SK-N-SH treated with all-trans-retinoic acid at 6 μM for 48 hours (cell line): ENCODE measurements at regions not wholly inside any gene's neighbourhood (a gene's known extent, or its start where the extent isn't known, plus 50 kb on each side); places are given as distances from the start of the nearest gene placed in this dataset.

Experiments
- PATZ1 ChIP-seq: fragments of 250-450 bp; sonication (Bioruptor Pico); IDR thresholded peaks from 2 replicates; pipeline ENCODE4 v1.8.0; 2020; ENCODE audit warnings: mild to moderate bottlenecking, moderate library complexity, borderline replicate concordance
- RARB ChIP-seq: fragments of 250-450 bp; sonication (Bioruptor Pico); IDR thresholded peaks from 2 replicates; pipeline ENCODE4 v1.8.0; 2021; ENCODE audit warnings: mild to moderate bottlenecking, moderate library complexity
- SNAI2 ChIP-seq: fragments of 250-450 bp; sonication (Bioruptor Pico); IDR thresholded peaks from 2 replicates; pipeline ENCODE4 v1.5.0; 2020; ENCODE audit warnings: mild to moderate bottlenecking, moderate library complexity
- TOX ChIP-seq: fragments of 250-450 bp; sonication (Bioruptor Pico); IDR thresholded peaks from 2 replicates; pipeline ENCODE4 v1.8.0; 2021; ENCODE audit warnings: mild to moderate bottlenecking, moderate library complexity, borderline replicate concordance
- ZFP30 ChIP-seq: fragments of 450-650 bp; formaldehyde crosslinking; IDR thresholded peaks from 2 replicates; pipeline ENCODE4 v1.5.0; 2022; ENCODE audit warnings: mild to moderate bottlenecking, moderate library complexity
- TF ChIP-seq, protein P1 (sequence below): fragments of 250-450 bp; sonication (Bioruptor Pico); IDR thresholded peaks from 2 replicates; pipeline ENCODE4 v1.5.1; 2020; ENCODE audit warnings: low read depth, mild to moderate bottlenecking, moderate library complexity

- TF ChIP-seq PATZ1 (CRISPR knock-in tag) (no peak), TOX (CRISPR knock-in tag) (no peak), SNAI2 (CRISPR knock-in tag) (no peak), ZFP30 (CRISPR knock-in tag) (no peak), RARB (CRISPR knock-in tag) (no peak)
- TF ChIP-seq, protein P1, sequence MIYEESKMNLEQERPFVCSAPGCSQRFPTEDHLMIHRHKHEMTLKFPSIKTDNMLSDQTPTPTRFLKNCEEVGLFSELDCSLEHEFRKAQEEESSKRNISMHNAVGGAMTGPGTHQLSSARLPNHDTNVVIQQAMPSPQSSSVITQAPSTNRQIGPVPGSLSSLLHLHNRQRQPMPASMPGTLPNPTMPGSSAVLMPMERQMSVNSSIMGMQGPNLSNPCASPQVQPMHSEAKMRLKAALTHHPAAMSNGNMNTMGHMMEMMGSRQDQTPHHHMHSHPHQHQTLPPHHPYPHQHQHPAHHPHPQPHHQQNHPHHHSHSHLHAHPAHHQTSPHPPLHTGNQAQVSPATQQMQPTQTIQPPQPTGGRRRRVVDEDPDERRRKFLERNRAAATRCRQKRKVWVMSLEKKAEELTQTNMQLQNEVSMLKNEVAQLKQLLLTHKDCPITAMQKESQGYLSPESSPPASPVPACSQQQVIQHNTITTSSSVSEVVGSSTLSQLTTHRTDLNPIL, result no peak
Measured at GRCh38 chr6:40705354-40705753, 118.2 kb upstream of the LRFN2 start.
